GM21447 (cell line): ENCODE measurements at regions not wholly inside any gene's neighbourhood (a gene's known extent, or its start where the extent isn't known, plus 50 kb on each side); places are given as distances from the start of the nearest gene placed in this dataset.

Source experiments
- ATAC-seq: cut with Tn5 transposase; IDR thresholded peaks from one replicate; pipeline ENCODE4 v1.9.1; 2021; ENCODE audit not compliant: unreplicated experiment

DNA sequence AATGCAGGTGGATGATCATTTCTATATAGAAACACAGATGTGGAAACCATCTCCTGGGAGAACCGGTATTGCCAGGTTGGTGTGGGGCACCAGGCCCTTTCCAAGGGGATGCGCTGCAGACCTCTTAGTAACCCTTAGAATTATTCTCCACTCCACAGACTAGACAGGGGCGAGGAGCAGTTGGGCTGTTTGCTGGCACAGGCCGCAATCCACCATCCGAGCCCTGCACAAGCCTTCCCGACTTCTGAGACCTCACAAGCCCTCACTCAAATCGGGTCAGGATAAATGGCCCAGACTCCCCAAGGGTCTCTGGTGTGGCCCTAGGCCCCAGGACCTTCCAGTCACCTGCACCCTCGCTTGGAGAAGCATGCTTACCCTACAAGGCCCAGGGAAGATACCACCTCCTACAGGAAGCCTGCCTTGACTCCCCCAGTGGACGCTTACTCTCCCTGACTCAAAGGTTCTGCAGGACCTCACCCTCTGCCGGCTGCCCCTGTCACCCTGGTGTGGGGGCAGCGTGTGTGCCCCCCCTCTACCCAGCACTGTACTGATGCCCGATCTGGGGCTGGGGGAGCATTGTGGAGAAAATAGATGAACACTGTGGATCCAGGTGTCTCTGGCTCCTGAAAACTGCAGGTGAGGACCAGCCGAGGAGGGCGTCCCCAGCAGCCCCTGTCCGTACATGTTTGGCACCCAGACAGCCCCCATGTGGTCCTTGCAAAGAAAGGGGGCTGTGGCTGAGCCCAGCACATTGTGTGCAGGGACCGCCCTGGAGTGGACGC lies 49.8 kb upstream of the ACSF3 start:
- ATAC-seq = no peak
